T-cell (primary cell): ENCODE measurements at regions not wholly inside any gene's neighbourhood (a gene's known extent, or its start where the extent isn't known, plus 50 kb on each side); places are given as distances from the start of the nearest gene placed in this dataset.

ENCODE experiments used
- ATAC-seq, 4 experiments: fragments of 200-7000 bp in 3 of 4; fragments of 150-1000 bp in 1 of 4; cut with Tn5 transposase; replicated peaks in 1 of 4; 1 replicate in 3 of 4; 2 replicates in 1 of 4; pipeline ENCODE4 v1.10.0; 2021; ENCODE audit warnings: moderate library complexity in 3 of 4, mild to moderate bottlenecking in 2 of 4, moderate number of reproducible peaks in 1 of 4
- CTCF ChIA-PET, 2 donors: fragments of 300-600 bp; sonication (Branson Sonifier 250); formaldehyde crosslinking; loops; one replicate each; lab custom pipeline; 2022; ENCODE audit warnings: antibody characterized with exemption in 2 of 2; lab: Charles Lee
- POLR2A ChIA-PET, 2 donors: fragments of 300-600 bp; sonication (Branson Sonifier 250); formaldehyde crosslinking; loops; one replicate each; lab custom pipeline; 2022; ENCODE audit warnings: antibody characterized with exemption in 2 of 2; lab: Charles Lee
- DNase-seq, 35 experiments: peaks; one replicate each; pipeline versions ENCODE4 v3.0.0 to v3.0.0-alpha.2; 2013 to 2023
- H3K27ac ChIP-seq: one replicate; pipeline ENCODE4 v1.5.1; 2013; ENCODE audit warnings: low read length
- H3K27me3 ChIP-seq, 2 experiments: replicated peaks in 1 of 2; 1 replicate in 1 of 2; 2 replicates in 1 of 2; pipeline versions ENCODE4 v1.6.1 to v1.7.0; 2013; ENCODE audit warnings: low read length in 1 of 2, mixed read lengths in 1 of 2; ENCODE audit not compliant: control insufficient read depth in 2 of 2, insufficient read depth in 2 of 2; ENCODE audit errors: extremely low read depth in 1 of 2
- H3K36me3 ChIP-seq, 2 donors: 1 replicate in 1 of 2; 2 replicates in 1 of 2; pipeline versions ENCODE4 v1.6.1 to v1.7.0; 2013; ENCODE audit warnings: low read length in 1 of 2; ENCODE audit not compliant: control insufficient read depth in 2 of 2, insufficient read depth in 1 of 2; ENCODE audit errors: extremely low read depth in 1 of 2
- H3K4me1 ChIP-seq, 2 experiments: 1 replicate in 1 of 2; 2 replicates in 1 of 2; pipeline versions ENCODE4 v1.6.1 to v1.7.0; 2013; ENCODE audit warnings: low read length in 2 of 2, mixed read lengths in 1 of 2; ENCODE audit not compliant: insufficient read depth in 2 of 2, control insufficient read depth in 1 of 2; ENCODE audit errors: extremely low read depth in 1 of 2
- H3K4me3 ChIP-seq, 2 donors: 1 replicate in 1 of 2; 2 replicates in 1 of 2; pipeline versions ENCODE4 v1.5.1 to v1.7.0; 2013; ENCODE audit warnings: mild to moderate bottlenecking in 2 of 2, low read length in 1 of 2, moderate library complexity in 1 of 2; ENCODE audit not compliant: control insufficient read depth in 1 of 2; ENCODE audit errors: extremely low read depth in 1 of 2
- H3K9me3 ChIP-seq: 2 replicates; pipeline ENCODE4 v1.7.0; 2013
- H3K27ac Mint-ChIP-seq, 2 donors: one replicate each; pipeline ENCODE4 v1.8.0; 2020 to 2021; ENCODE audit warnings: mild to moderate bottlenecking in 2 of 2, mixed read lengths in 2 of 2
- H3K27me3 Mint-ChIP-seq, 2 donors: one replicate each; pipeline ENCODE4 v1.8.0; 2021 to 2022; ENCODE audit warnings: mixed read lengths in 2 of 2
- H3K36me3 Mint-ChIP-seq: one replicate; pipeline ENCODE4 v1.8.0; 2021; ENCODE audit warnings: mixed read lengths
- H3K4me1 Mint-ChIP-seq, 3 donors: one replicate each; pipeline ENCODE4 v1.8.0; 2020 to 2022; ENCODE audit warnings: mixed read lengths in 3 of 3, mild to moderate bottlenecking in 1 of 3
- H3K4me3 Mint-ChIP-seq, 3 donors: one replicate each; pipeline ENCODE4 v1.8.0; 2020 to 2022; ENCODE audit warnings: mild to moderate bottlenecking in 3 of 3, mixed read lengths in 3 of 3, moderate library complexity in 3 of 3
- H3K9me3 Mint-ChIP-seq, 3 donors: one replicate each; pipeline ENCODE4 v1.8.0; 2020 to 2022; ENCODE audit warnings: mixed read lengths in 3 of 3
- WGBS: methylation state at CpG from one replicate; pipeline ENCODE4 v1.1.5; 2013; ENCODE audit warnings: missing lambda C conversion rate; ENCODE audit not compliant: insufficient coverage; 5-methylcytosine and 5-hydroxymethylcytosine counted together

DNA sequence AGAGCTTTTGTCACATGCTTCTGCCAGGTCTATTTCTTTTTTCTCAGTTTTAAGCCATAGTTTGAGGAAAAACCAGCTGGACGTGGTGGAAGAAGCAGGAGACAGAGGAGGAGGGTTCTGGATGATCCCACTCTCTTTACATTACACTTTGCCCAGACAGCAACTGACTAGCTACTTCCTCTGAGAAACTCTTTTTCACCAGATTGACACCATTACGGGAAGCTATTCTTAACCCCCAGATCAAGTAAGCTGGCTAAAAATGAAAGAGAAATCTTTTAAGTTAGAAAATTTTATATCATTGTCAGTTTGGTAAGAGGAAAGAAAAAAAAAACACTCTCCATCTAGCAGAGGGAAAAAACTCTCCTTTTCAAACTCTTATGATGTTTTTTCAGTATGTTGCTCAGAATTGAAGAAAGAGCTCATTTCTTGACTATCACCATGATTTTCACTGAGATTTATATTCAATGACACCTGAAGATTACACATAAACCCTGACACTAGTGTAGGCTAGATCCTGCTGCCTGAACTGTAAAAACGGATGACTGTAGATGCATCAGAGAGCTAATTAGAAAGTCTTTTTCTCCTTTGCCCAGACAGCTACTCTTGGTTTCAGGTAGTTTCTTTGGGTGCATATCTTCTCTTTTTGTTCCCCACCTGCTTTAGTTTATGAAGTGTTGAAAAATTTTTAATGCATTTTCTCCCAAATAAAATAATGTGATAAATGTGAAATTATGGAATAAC, 203.1 kb downstream of the TFEC start:
- Mint-ChIP-seq H3K4me3 (no peak overlapping the region), H3K27ac (no peak overlapping the region), H3K9me3 (peaks cover 0 to 3% (median 0%) of the 10 kb centered on the region in 3 donors), H3K36me3 (no peaks in the 10 kb centered on the region), H3K27me3 (no peaks in the 10 kb centered on the region), H3K4me1 (no peaks in the 10 kb centered on the region)
- DNase-seq (no peak), ATAC-seq (no peak)
- ChIA-PET CTCF (interaction anchor here in 1 of 2 donors (0.7 kb wide), 1 partner anchor 1812 kb away, joined by 6 read pairs; no protein-coding TSS in a partner anchor), POLR2A (no interaction called here)
- no CpG with 5 or more reads among the region's 3 CpGs for WGBS
- Histone ChIP-seq H3K36me3 (no peaks in the 10 kb centered on the region), H3K4me1 (no peaks in the 10 kb centered on the region), H3K27me3 (no peaks in the 10 kb centered on the region), H3K4me3 (no peak overlapping the region), H3K9me3 (no peaks in the 10 kb centered on the region), H3K27ac (no peak overlapping the region)

DNA sequence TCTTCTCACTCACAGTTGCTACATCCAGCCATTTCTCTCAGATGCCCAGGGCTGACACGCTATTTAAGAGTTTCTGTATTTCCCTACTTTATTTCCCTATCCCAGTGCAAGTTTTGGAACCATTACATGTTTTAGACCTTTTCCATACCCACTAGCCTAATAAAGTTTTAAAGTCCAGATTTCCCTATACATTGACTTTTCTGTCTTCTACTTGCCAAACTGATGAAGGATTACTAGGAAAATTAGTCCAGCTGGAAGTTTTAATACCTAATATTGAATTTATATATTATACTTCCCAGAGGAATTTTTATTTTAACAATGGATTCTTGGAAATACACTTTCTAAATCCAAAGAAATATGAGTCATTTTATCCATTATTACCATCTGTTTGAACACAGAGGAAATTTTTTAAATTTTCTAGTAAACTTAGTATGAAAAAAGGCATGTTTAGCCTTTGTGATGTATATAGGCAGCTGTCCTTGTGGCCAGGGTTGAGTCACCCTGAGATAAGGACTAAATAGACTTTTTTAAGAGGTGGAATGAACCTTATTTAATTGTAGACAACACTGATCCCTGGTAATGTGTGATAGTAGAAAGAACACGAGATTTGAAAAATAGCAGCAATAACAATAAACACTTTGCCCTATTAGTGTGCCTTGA, 205.0 kb downstream of the TFEC start:
- no peaks in the 10 kb centered on the region for H3K27me3 ChIP-seq
- no CpG with 5 or more reads among the region's 2 CpGs for WGBS
- no peak overlapping the region for H3K27ac ChIP-seq
- no peaks in the 10 kb centered on the region for H3K9me3 ChIP-seq
- no peaks in the 10 kb centered on the region for H3K36me3 Mint-ChIP-seq
- H3K27me3 Mint-ChIP-seq = no peaks in the 10 kb centered on the region
- no peaks in the 10 kb centered on the region for H3K4me1 ChIP-seq
- POLR2A ChIA-PET = no interaction called here
- DNase-seq (no peak), ATAC-seq (no peak)
- H3K27ac Mint-ChIP-seq = no peak overlapping the region
- H3K4me1 Mint-ChIP-seq = no peaks in the 10 kb centered on the region
- no peak overlapping the region for H3K4me3 Mint-ChIP-seq
- CTCF ChIA-PET = no interaction called here
- H3K4me3 ChIP-seq = no peak overlapping the region
- no peaks in the 10 kb centered on the region for H3K36me3 ChIP-seq
- H3K9me3 Mint-ChIP-seq = peaks cover 0 to 3% (median 0%) of the 10 kb centered on the region in 3 donors

DNA sequence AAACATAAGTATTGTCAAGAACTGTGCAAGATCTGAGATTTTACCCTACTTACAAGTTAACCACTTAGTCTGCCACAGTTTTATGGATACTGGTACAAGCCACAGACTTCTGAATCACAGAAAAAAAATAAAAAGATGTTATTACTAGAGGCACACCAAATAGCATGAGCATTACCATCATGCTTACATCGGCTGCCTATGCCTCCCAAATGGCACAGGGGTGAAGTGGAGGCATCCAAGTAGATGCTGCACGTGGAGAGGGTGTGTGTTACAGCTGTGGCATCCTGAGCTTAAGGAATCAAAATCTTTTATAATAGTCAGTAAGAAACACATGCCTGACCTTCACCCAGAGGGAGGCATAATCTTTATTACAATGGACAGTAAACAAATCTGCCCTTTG, 207.8 kb downstream of the TFEC start:
- Histone ChIP-seq H3K4me3 (no peak overlapping the region), H3K4me1 (no peaks in the 10 kb centered on the region), H3K36me3 (no peaks in the 10 kb centered on the region), H3K27me3 (no peaks in the 10 kb centered on the region), H3K27ac (no peak overlapping the region), H3K9me3 (no peaks in the 10 kb centered on the region)
- no CpG with 5 or more reads among the region's 2 CpGs for WGBS
- Mint-ChIP-seq H3K27me3 (no peaks in the 10 kb centered on the region), H3K27ac (no peak overlapping the region), H3K4me3 (no peak overlapping the region), H3K36me3 (no peaks in the 10 kb centered on the region), H3K9me3 (no peaks in the 10 kb centered on the region), H3K4me1 (no peaks in the 10 kb centered on the region)
- DNase-seq = no peak
- ChIA-PET POLR2A (no interaction called here), CTCF (no interaction called here)
- no peak for ATAC-seq

DNA sequence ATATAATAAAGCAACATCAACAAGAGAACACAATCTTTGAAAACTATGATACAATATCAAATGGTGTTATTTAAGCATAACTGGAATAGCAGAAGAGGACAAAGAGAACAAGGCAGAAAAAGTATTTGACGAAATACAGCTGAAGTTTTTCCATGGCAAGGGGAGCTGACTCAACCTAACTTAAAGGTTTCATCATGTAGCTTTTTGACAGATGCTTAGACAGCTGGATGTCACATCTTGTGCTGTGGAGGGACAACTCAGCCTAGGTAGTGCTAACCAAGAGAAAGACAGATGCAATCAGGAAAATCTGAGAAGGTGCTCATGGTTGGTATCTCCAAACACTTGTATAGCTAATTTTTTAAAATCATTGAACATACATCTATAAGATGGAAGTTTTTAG, 208.2 kb downstream of the TFEC start:
- H3K9me3 ChIP-seq = no peaks in the 10 kb centered on the region
- ATAC-seq (no peak), DNase-seq (no peak)
- Mint-ChIP-seq H3K9me3 (no peaks in the 10 kb centered on the region), H3K27me3 (peaks cover 0 to 1% of the 10 kb centered on the region in 2 donors), H3K36me3 (no peaks in the 10 kb centered on the region), H3K27ac (no peak overlapping the region), H3K4me1 (no peaks in the 10 kb centered on the region), H3K4me3 (no peak overlapping the region)
- H3K36me3 ChIP-seq = no peaks in the 10 kb centered on the region
- ChIA-PET CTCF (no interaction called here), POLR2A (no interaction called here)
- H3K27ac ChIP-seq = no peak overlapping the region
- H3K27me3 ChIP-seq = no peaks in the 10 kb centered on the region
- H3K4me3 ChIP-seq = no peak overlapping the region
- WGBS = 50% methylated on average over 1 of the region's 1 CpG
- H3K4me1 ChIP-seq = no peaks in the 10 kb centered on the region

DNA sequence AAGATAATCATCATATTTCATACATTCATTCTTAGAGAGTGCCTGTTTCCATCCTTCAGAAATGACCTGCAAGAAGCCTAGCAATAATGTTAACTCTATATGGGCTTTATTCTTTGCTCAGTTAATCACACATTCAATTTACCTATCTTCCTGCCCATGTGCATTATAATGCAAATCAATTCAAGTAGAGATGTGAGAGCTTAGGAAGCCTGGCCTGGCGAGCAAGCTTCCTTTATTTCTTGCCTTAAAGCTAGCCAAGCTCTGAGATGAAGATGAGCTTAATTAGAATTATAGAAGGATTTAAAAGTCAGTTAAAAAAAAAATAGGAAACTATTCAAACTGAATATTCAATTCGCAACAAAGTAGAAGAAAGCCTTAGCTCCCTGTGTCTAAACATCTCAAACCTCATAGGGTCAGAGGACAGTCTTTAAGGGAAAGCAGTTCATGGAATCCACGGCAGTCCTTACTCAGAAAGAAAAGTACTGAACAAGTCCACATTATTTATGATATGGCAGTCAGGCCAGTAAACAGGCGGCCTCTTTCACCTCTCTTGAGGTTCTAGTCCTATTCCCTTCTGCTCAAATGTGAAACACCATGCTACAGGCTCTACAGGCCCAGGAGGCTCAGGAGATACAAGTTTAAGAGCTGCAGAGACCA, 214.1 kb downstream of the TFEC start:
- no peaks in the 10 kb centered on the region for H3K4me1 Mint-ChIP-seq
- Histone ChIP-seq H3K4me1 (no peaks in the 10 kb centered on the region), H3K4me3 (no peak overlapping the region), H3K36me3 (no peaks in the 10 kb centered on the region), H3K27ac (no peak overlapping the region), H3K27me3 (no peaks in the 10 kb centered on the region), H3K9me3 (no peaks in the 10 kb centered on the region)
- no peaks in the 10 kb centered on the region for H3K9me3 Mint-ChIP-seq
- ATAC-seq (no peak), DNase-seq (no peak)
- H3K27ac Mint-ChIP-seq = no peak overlapping the region
- POLR2A ChIA-PET = no interaction called here
- H3K36me3 Mint-ChIP-seq = no peaks in the 10 kb centered on the region
- no peak overlapping the region for H3K4me3 Mint-ChIP-seq
- WGBS = 100% methylated on average over 1 of the region's 4 CpGs
- H3K27me3 Mint-ChIP-seq = peaks cover 0 to 5% of the 10 kb centered on the region in 2 donors
- CTCF ChIA-PET = interaction anchor here in 1 of 2 donors (0.7 kb wide), 1 partner anchor 1511 kb away, joined by 3 read pairs; no protein-coding TSS in a partner anchor

DNA sequence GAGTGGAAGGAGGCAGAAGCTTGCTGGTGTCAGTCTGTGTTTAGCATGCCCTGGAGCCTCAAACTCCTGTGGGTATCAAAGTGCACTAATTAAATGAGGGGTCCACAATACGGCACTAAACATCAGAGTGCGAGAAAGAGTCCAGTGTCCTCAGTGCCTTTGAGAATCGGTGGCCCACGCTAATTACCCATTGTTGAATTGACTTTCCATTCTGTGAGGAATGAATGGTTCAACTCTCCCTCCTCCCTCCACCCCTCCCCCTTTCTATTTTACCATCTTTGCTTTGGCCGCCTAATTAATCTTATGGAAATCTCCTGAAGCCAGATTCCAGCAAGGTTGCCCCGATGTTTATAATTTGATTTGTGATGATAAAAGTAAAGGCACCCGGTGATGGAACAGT, 217.8 kb downstream of the TFEC start:
- no peak overlapping the region for H3K4me3 Mint-ChIP-seq
- no peak overlapping the region for H3K27ac ChIP-seq
- H3K27ac Mint-ChIP-seq = no peak overlapping the region
- H3K4me1 Mint-ChIP-seq = no peaks in the 10 kb centered on the region
- no peak for ATAC-seq
- H3K36me3 Mint-ChIP-seq = no peaks in the 10 kb centered on the region
- peaks cover 0 to 5% of the 10 kb centered on the region in 2 donors for H3K27me3 Mint-ChIP-seq
- H3K4me1 ChIP-seq = no peaks in the 10 kb centered on the region
- no peaks in the 10 kb centered on the region for H3K27me3 ChIP-seq
- ChIA-PET POLR2A (no interaction called here), CTCF (no interaction called here)
- H3K9me3 ChIP-seq = no peaks in the 10 kb centered on the region
- WGBS = 100% methylated on average over 1 of the region's 7 CpGs
- no peak for DNase-seq
- H3K9me3 Mint-ChIP-seq = no peaks in the 10 kb centered on the region
- H3K36me3 ChIP-seq = no peaks in the 10 kb centered on the region
- no peak overlapping the region for H3K4me3 ChIP-seq
